ENCODE measurements at regions not wholly inside any gene's neighbourhood (a gene's known extent, or its start where the extent isn't known, plus 50 kb on each side); places are given as distances from the start of the nearest gene placed in this dataset.

DNA sequence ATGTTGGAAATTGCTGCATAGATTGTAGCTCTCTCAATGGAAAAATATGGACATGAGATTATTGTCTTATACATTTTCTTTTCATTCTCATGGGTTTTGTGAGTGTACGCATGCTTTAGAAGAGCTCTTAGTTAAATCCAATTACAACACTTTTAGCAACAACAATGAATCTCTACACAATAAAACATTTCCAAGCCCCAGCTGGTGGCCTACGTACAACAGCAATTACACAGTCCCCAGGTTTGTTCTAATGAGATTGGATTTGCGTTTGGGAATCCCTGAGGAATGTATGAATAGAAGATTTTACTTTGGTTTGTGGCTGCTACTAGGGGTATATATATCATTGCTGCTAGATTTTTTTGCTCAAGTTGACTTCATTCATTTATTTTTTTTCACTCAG is 98.6 kb downstream of the FHDC1 start:
- no peak for DNase-seq

DNA sequence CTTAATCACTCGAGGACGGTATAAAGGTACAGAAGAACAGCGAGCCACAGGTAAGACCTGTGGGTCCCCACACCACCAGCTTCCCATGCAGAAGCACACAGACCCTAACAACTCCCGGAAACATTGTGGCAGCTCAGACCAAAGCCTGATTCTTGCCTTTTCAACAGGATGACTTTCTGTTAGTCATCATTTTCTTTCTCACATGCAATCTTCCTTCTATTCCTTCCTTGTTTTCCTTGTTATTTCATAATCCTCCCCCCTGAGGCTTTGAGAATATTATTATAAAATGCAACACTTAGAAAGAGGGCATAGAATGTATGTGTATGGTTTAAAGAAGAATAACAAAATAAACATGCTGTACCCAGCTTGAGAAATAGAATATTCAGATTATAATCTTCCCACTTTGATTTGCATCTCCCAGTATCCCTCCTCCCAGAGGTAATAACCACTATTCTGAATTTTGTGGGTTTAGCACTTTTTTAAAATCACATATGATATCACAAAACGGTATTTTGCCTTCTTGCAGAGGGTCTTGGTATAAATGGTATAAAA is 100.9 kb downstream of the FHDC1 start:
- peak; percentile 16 for DNase-seq

DNA sequence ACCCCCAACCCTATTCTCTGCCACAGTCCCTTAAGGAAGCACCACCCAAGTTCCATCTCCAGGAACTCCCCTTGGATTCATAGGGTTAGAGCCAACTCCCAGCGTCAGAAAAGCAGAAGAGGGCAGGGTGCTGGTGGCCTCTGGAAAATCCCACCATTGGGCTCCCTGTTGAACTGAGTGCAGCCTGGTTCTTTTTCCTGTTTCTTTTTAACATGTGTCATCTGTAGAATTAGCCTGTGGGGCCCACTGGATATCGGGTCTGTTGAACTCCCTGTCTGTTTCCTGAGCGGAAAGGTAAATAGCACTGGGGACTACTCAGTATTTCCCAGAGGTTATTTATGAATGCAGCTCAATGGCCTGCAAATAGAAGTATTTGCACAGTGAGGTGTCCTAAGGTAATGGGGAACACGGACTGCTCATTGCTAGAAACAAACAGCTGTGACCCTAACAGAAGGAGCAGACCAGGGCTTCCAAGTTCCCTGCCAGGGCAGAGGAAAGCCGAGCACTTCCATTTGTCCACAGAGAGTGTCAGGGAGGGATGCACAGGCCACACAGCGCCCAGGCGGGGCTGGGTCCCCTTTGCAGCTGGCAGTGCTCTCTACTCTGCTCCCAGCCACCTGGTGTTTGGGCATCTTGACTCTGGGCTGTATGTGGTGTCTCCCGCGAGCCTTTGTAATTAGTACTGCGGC is 102.6 kb downstream of the FHDC1 start:
- no peak for DNase-seq

DNA sequence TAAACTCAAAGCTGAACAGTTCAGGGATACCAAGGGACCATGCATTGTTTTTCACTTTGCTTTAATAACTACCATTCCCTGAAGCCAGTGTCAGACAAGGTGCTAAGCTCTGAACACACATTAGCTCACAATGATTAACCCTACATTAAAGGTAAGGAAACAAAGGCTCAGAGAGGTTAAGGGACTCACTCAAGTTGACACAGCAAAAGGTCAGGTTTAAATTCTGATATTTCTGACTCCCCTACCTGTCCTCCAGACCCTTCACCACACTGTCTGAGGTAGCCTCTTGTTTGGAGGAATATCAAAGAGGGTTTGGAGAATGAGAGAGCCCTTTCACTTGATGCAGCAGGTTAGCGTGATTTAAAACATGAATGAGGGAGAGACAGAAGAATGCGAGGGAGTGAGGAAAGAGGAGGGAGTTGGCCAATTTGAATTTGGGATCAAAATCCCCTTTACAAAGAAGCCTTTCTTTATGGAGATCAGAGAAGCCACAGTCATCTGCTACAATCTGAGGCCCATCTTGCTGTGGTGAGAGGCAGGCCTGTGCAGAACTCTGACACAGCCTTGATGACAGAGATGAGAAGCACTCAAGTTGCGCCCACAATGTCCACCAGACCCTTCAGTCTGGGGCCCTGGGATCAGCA is 103.5 kb downstream of the FHDC1 start:
- DNase-seq: no peak

DNA sequence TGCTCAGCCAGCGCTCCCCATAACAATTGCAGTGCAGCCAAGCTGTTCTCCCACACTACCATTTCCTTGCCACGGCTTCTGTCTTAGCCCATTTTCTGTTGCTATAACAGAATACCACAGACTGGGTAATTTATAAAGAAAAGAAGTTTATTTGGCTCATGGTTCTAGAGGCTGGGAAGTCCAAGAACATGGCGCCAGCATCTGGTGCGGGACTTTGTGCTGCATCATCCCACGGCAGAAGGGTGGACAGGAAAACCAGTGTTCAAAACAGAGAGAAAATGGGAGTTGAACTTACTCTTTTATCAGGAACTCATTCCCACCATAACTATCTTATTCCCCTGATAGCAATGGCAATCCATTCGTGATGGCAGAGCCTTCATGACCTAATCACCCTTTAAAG is 104.6 kb downstream of the FHDC1 start:
- no peak for DNase-seq

DNA sequence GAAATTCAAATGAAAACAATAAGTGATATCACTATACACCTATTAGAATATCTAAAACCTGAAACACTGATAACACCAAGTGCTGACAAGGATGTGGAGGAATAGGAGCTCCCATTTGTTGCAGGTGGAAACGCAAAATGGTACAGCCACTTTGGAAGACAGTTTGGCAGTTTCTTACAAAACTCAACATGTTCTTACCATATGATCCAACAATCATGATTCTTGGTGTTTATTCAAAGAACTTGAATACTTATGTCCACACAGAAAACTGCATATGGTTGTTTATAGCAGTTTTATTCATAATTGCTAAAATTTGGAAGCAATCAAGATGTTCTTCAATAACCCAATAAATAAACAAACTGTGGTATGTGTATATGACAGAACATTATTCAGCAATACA is 107.9 kb downstream of the FHDC1 start:
- DNase-seq: no peak

DNA sequence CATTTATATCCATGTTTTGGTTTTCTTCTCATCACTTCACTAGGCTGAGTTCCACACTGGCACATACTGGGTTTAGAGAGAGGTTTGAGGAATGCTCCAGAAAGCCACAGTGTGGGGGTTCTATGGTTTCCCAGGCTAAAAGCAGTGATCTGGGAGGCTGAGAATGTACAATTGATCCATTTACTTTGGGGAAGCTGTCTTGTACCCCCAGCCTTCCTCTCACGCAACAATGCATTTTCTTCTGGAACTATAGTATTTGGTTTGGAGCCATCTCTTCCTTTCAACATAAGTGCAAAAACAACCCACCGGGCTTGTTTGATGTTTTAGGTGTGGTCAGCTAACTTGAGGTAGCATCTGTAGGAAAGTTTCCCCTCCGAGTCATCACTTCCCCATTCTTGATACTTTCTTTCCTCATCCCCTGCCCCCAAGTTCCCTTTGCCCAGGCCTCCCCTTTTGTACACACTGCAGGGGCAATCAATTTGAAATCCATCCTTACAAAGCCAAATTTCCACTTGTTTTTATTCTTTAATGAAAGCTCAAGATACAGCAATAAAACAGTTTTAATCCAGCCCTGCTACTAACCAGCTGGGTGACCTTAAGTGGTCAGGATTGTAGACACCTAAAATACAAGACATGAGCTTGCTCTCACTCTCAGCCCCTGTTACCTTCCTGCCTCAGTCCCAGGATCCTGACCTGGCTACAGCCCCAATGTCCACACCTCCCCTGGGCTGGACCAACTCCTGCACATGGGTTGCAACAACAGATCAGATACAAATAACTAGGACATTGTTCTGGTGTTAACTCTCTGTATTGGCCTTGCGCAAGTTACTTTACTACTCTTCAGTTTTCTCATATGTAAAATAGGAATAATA is 109.2 kb downstream of the FHDC1 start:
- DNase-seq: no peak

DNA sequence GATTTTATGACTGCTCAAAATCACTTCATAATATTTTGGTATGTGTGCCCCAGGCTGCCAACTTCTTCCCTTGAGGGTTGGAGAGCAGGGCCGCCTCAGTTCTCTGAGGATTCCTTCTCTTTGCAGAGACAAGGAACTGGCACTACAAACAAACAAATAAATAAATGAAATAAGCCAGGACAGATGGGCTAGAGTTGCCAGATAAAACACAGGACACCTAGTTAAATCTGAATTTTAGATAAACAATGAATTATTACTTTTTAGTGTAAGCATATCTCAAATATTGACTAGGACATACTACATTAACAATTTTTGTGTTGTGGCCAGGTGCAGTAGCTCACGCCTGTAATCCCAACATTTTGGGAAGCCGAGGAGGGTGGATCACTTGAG is 122.5 kb downstream of the FHDC1 start:
- no peak for DNase-seq

DNA sequence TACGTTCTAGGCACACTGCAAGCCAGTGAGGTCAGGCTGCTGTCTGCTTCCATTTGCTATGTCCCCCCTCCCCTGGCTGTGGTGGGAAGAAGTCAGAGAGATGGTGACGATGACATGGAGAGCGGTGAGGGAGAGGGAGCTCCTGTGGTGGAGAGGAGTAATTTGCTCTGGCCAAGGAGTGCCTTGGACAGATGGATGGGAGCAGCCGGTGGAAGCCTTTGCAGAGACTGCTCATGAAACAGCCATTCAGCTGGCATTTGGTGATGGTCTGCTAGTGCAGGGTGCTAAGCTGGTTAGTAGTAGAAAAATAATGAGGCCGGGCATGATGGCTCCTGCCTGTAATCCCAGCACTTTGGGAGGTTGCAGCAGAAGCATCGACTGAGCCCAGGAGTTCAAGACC is 124.1 kb downstream of the FHDC1 start:
- DNase-seq: no peak

DNA sequence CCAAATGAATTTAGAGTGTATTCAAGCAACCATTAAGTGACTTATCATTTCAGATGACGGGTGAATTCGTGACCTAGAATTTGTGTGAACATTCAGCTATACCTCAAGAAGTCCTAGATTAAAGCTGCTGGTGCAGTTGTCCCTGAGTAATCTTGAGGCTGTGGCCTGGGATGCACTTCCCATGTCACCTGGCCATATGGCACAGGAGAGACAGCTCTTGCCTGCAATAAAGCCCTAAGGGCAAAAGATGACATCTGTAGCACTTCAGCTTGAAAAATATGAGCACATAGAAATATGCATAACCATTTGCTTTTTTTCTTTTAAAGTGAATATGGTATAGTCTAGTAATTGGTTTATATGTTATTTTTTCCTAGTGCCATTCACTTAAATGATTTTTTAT is 125.8 kb downstream of the FHDC1 start:
- DNase-seq: no peak

DNA sequence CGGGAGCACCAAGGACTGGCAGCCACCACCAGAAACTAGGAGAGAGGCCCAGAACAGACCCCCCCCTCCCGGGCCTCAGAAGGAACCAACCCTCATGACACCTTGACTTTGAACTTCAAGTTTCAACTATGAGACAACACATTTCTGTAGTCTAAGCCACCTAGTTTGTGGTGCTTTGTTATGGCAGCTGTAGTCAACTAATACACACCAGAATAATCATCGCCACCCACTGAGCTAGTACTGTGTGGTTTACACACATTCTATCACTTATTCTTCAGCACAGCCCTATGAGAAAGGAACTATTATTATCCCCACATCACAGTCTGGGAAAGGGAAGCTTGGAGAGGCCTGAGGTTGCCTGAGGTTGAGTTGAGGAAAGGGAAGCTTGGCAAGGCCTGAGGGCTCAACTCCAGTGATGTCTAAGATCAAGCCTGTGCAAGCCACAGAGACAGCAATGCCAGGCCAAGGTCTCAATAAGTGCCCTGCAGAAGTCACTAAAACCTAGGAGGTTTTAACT is 126.6 kb downstream of the FHDC1 start:
- DNase-seq: no peak

DNA sequence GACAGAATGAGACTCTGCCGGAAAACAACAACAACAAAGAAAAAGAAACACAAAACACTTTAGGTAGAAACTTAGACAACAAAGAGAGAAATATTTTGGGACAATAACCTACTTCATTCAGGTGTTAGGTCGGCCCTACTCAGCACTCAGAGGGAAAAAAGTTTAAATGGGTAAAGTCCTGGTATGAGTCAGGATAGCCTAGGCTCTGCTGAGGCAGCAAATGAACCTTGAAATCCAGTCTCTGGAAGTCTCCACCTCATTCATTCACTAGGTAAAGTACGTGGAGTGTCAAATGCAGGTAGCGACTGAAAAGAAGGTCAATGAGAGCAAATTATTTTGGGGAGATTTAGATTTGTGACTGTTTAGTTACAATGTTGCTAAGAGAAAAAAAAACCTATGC is 127.4 kb downstream of the FHDC1 start:
- no peak for DNase-seq

DNA sequence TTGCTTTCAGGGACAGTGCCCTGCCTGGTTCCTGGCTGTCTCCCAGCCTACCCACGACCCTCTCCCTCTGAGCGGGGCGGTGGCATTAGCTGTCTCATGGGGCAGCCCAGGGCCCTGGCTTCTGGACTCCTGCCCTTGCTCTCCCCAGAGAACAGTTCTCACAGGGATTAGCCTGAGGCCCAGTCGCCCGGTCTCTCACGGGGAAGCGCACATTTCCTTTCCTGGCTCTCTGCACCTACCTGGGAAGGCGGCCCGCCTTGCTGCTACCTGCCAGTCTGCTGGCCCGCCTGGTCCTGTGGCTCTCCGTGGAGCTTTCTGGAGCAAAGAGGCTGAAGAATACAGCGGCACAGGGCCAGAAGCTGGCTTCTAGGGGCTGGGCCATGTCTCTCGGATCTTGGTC is 128.4 kb downstream of the FHDC1 start:
- DNase-seq: no peak

DNA sequence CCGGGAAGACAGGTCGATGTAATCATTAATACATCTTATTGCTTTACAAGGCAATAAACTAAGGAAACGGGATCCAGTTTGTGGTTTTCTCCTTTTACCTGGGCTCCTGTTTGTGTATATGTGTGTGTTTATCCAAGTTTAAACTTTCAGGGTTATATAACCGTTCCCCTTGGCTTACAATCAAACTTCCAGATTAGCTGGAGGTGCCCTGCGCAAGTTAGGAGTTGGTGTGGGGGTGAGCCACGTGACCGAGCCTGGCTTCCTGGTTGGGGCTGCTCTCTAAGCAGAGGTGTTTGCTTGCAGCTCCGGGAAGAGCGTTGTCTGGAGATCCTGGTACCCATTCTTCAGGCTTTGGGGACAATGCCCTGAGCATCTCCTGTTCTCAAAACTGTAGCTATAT is 129.2 kb downstream of the FHDC1 start:
- DNase-seq: no peak

DNA sequence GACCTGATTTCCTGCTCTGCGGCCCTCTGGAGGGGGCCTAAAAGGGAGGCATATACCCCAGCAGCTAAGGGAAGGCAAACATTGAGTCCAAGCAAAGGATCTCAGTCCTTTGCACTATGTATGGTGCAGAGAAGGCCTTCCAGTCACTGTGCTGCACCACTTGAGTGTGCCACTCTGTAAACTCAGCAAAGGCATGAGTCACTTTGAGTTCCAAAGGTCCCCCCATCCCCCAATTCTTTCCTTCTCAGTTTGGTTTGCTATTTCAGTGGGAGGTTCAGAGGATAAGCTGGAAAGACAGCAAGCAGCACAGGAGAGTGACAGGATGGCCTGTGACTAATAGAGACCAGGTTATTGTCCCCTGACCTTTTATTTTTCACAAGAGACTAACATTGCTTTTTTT is 131.3 kb downstream of the FHDC1 start:
- DNase-seq: peak; percentile 64

DNA sequence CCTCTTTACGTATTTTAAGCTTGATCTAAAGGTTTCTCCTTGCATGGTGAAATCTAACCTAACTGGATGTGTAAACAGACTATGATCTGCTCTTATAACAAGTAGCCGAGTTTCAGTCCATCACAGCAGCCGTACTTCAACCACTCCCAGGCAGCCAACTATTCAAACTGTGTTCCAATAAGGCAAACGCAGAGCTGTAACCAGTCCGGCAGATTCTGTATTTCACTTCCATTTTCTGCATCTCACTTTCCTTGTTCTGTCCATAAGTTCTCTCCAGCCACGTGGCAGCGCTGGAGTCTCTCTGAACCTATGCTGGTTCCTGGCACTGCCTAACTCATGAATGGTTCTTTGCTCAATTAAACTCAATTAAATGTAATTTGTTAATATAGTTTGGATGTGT is 132.6 kb downstream of the FHDC1 start:
- no peak for DNase-seq

DNA sequence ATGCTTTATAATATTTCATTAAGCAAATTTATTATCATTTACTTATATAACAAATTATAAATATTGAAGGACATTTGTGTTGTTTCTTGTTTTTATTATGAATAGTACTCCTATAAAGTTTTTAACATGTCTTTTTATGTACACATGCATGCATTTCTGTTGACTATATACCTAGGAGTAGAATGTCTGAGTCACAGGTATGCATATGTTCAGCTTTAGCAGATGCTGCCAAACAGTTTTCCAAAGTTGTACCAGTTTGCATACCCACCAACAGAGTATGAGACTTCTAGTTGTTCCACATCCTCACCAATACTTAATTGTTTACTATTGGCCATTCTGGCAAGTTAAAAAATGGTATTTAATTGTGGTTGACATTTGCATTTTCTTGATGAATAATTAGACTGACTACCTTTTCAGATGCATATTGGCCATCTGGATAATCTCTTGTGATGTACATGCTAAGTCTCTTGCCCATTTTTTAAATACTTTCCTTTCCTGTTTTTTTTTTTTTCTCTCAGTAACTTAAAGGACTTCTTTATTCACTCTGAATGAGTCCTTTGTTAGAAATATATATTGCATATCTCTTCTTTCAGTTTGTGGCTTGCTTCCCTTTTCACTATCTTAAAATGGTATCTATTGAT is 132.2 kb upstream of the TRIM2 start:
- no peak for DNase-seq

DNA sequence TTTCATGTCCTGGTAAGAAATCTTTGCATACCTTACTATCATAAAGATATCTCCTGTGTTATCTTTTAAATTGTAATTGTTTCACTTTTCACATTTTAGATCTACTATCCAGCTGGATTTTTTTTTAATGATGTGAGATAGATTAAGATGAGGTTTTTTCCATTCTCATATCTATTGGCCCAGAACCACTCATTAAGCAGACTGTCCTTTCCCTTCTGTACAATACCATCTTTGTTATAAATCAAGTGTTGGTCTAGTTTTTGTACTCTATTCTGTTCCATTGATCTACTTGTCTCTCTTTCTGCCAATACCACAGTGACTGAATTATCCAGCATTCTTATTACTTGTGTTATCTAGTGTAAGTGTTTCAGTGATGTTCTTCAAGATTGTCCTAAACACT is 131.6 kb upstream of the TRIM2 start:
- DNase-seq: no peak

DNA sequence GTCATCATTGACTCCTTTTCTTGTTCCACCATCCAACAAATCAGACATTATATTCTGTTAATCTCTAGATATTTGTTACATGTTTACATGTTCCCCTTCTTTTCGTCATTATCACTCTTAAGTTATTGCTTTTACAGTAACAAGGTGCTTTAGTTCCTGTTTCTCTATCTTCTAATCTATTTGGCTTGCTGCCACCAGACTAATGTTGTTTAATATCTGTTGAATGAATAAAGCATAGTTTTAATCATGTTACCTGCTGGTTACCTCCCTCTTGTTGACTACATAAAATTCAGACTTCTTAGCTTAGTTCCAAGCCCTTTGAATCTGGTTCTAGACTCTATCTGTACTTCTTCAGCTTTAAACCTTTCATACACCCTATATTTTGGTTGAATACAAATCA is 129.8 kb upstream of the TRIM2 start:
- no peak for DNase-seq

DNA sequence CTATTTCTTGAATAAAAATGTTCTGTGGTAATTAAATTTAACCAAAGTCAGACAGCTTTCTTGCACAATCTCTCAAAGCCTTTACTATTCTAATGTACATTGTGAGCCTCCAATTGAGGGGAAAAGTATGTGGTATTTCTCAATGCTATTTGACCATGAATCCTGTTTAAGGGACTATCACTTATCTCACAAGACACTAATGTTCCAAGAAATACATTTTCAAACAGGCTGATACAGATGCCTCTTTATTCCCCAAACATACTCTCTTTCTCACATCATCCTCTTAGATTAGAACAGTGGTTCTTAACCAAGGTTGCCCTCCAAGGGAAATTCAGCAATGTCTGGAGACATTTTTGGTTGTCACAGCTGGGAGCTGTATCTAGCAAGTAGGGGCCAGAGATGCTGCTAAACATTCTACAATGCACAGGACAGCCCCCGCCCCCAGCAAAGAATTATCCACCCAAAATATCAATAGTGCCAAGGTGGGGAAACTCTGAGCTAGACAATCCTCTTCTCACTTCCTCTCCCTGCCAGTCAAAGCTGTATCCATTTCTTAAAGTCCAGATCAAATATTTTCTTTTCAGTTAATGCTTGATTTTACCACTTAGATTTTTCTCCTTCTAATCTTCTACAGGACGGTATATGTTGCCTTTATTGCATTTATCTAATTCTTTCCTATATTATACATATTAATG is 129.2 kb upstream of the TRIM2 start:
- peak; percentile 42 for DNase-seq

DNA sequence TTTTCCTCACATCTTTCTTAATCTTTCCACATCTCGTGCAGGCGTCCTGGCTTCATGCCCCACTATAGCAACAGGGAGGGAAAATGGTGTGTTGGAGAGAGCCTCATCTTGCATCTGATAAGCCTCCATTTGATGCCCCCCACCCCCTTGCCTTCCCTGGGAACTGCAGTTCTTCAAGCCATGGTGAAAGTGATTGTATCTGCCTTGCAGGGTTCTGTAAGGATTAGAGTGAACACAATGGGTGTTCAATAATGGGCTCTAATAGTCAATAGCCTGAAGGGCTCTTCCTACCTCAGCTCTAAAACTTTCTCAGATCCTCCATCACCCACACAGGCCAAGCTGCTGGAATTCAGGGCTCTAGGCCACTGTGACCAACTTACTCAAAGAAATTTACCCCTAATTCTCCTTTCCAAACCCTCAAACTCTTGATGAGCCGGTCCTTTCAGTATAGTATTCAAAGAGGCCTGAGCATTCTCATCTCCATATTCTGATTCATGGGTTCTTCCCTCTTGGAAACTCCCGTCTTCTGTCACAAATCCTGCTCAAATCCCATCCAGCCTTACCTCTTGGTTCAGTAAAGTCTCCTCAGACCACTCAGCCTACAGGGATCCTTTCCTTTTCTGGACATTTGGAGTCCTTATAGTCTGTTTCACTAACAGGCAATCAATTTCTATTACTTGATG is 128.3 kb upstream of the TRIM2 start:
- no peak for DNase-seq

DNA sequence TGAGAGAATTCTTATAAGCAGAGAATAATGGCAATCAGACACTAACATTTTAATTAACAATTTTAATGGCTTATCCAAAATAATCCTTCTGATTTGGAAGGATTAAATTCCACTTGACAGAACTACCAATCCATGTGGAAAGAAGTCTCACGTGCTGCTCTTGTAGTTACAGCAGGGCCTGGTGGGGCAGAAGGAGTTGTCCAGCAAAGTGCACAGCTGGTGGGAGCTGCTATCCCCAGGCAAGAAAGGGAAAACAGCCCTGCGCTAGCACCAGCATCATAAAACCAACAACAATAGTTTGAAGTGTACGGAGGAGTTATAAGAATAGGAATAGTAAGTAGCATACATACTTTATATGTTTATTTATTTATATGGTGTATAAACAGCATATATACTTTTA is 127.4 kb upstream of the TRIM2 start:
- DNase-seq: no peak
